H9 (cell line): ENCODE measurements at regions not wholly inside any gene's neighbourhood (a gene's known extent, or its start where the extent isn't known, plus 50 kb on each side); places are given as distances from the start of the nearest gene placed in this dataset.

Experiments used
- DNase-seq: peaks from one replicate; pipeline ENCODE4 v3.0.0-alpha.2; 2017
- H2AFZ ChIP-seq: one replicate; pipeline ENCODE4 v1.6.1; 2013; ENCODE audit warnings: mild to moderate bottlenecking, low read length, control low read depth, moderate library complexity
- H2AK5ac ChIP-seq: 2 replicates; pipeline ENCODE4 v1.6.1; 2013; ENCODE audit warnings: low read length, control low read depth, mixed read lengths; ENCODE audit not compliant: insufficient read length
- H2BK120ac ChIP-seq: one replicate; pipeline ENCODE4 v1.6.1; 2013; ENCODE audit warnings: low read depth, mild to moderate bottlenecking, low read length, control low read depth, inconsistent platforms; ENCODE audit not compliant: poor library complexity, severe bottlenecking
- H2BK12ac ChIP-seq: 2 replicates; pipeline ENCODE4 v1.6.1; 2013; ENCODE audit warnings: low read length, control low read depth, mixed read lengths, low read depth; ENCODE audit not compliant: insufficient read length
- H2BK15ac ChIP-seq: 2 replicates; pipeline ENCODE4 v1.6.1; 2013; ENCODE audit warnings: low read depth, low read length, control low read depth
- H2BK20ac ChIP-seq: one replicate; pipeline ENCODE4 v1.6.1; 2013; ENCODE audit warnings: low read depth, mild to moderate bottlenecking, low read length, control low read depth, inconsistent platforms; ENCODE audit not compliant: poor library complexity, severe bottlenecking
- H2BK5ac ChIP-seq: 2 replicates; pipeline ENCODE4 v1.6.1; 2013; ENCODE audit warnings: low read length, control low read depth, mixed read lengths; ENCODE audit not compliant: insufficient read length
- H3K14ac ChIP-seq: 2 replicates; pipeline ENCODE4 v1.6.1; 2013; ENCODE audit warnings: low read length, control low read depth; ENCODE audit not compliant: insufficient read depth
- H3K18ac ChIP-seq: 2 replicates; pipeline ENCODE4 v1.6.1; 2013; ENCODE audit warnings: low read depth, mild to moderate bottlenecking, mixed read lengths, low read length, control low read depth; ENCODE audit not compliant: insufficient read length
- H3K23ac ChIP-seq: 2 replicates; pipeline ENCODE4 v1.6.1; 2013; ENCODE audit warnings: low read length, control low read depth, mixed read lengths, low read depth; ENCODE audit not compliant: insufficient read length
- H3K23me2 ChIP-seq: 2 replicates; pipeline ENCODE4 v1.6.1; 2013; ENCODE audit warnings: low read depth, mild to moderate bottlenecking, mixed read lengths, low read length, control low read depth; ENCODE audit not compliant: insufficient read length, poor library complexity, severe bottlenecking
- H3K27ac ChIP-seq: 2 replicates; pipeline ENCODE4 v1.5.1; 2013; ENCODE audit warnings: low read length, control low read depth, mixed read lengths, low read depth; ENCODE audit not compliant: insufficient read length
- H3K27me3 ChIP-seq: 2 replicates; pipeline ENCODE4 v1.6.1; 2013; ENCODE audit warnings: low read length, control low read depth, inconsistent platforms; ENCODE audit not compliant: insufficient read depth
- H3K4ac ChIP-seq: 2 replicates; pipeline ENCODE4 v1.6.1; 2013; ENCODE audit warnings: low read depth, mild to moderate bottlenecking, control low read depth, inconsistent platforms, low read length, moderate library complexity
- H3K4me1 ChIP-seq: 2 replicates; pipeline ENCODE4 v1.6.1; 2013; ENCODE audit warnings: low read length, control low read depth, inconsistent platforms; ENCODE audit not compliant: insufficient read depth
- H3K4me2 ChIP-seq: 2 replicates; pipeline ENCODE4 v1.6.1; 2013; ENCODE audit warnings: low read length, control low read depth, mixed read lengths; ENCODE audit not compliant: insufficient read length, insufficient read depth
- H3K56ac ChIP-seq: 2 replicates; pipeline ENCODE4 v1.6.1; 2013; ENCODE audit warnings: low read depth, mild to moderate bottlenecking, mixed read lengths, low read length, control low read depth; ENCODE audit not compliant: insufficient read length
- H3K79me1 ChIP-seq: 2 replicates; pipeline ENCODE4 v1.6.1; 2013; ENCODE audit warnings: low read depth, mild to moderate bottlenecking, moderate library complexity, low read length, control low read depth, inconsistent platforms; ENCODE audit not compliant: insufficient read depth, poor library complexity, severe bottlenecking
- H3K79me2 ChIP-seq: 2 replicates; pipeline ENCODE4 v1.6.1; 2013; ENCODE audit warnings: low read length, control low read depth, inconsistent platforms; ENCODE audit not compliant: insufficient read depth
- H3K9ac ChIP-seq: 2 replicates; pipeline ENCODE4 v1.6.1; 2013; ENCODE audit warnings: low read length, control low read depth, mixed read lengths; ENCODE audit not compliant: insufficient read length; ENCODE audit errors: extremely low read depth
- H3K9me3 ChIP-seq: one replicate; pipeline ENCODE4 v1.6.1; 2013; ENCODE audit warnings: low read depth, low read length, inconsistent platforms; ENCODE audit not compliant: control insufficient read depth
- H3T11ph ChIP-seq: one replicate; pipeline ENCODE4 v1.6.1; 2013; ENCODE audit warnings: mild to moderate bottlenecking, low read length, control low read depth, inconsistent platforms
- H4K20me1 ChIP-seq: one replicate; pipeline ENCODE4 v1.6.1; 2013; ENCODE audit not compliant: control insufficient read depth, insufficient read length, insufficient read depth
- H4K5ac ChIP-seq: 2 replicates; pipeline ENCODE4 v1.6.1; 2013; ENCODE audit warnings: low read depth, mild to moderate bottlenecking, mixed read lengths, low read length, control low read depth; ENCODE audit not compliant: insufficient read length
- H4K8ac ChIP-seq: replicated peaks from 2 replicates; pipeline ENCODE4 v1.6.1; 2013; ENCODE audit warnings: low read length, control low read depth, mixed read lengths, low read depth; ENCODE audit not compliant: insufficient read length
- H4K91ac ChIP-seq: 2 replicates; pipeline ENCODE4 v1.6.1; 2013; ENCODE audit warnings: low read depth, mild to moderate bottlenecking, moderate library complexity, mixed read lengths, low read length, control low read depth; ENCODE audit not compliant: insufficient read length
- H3K27ac Mint-ChIP-seq, 3 experiments: 2 replicates in 2 of 3; 3 replicates in 1 of 3; pipeline ENCODE4 v1.8.0; 2020 to 2021; ENCODE audit warnings: mixed read lengths in 3 of 3, mild to moderate bottlenecking in 1 of 3, moderate library complexity in 1 of 3
- H3K27me3 Mint-ChIP-seq: 2 replicates; pipeline ENCODE4 v1.8.0; 2021; ENCODE audit warnings: low read depth, mild to moderate bottlenecking, moderate library complexity, mixed read lengths
- H3K36me3 Mint-ChIP-seq, 3 experiments: 2 replicates in 2 of 3; 3 replicates in 1 of 3; pipeline ENCODE4 v1.8.0; 2020 to 2021; ENCODE audit warnings: low read depth in 3 of 3, mixed read lengths in 3 of 3; ENCODE audit not compliant: insufficient read depth in 1 of 3
- H3K4me1 Mint-ChIP-seq, 2 experiments: 2 replicates each; pipeline ENCODE4 v1.8.0; 2020; ENCODE audit warnings: mixed read lengths in 2 of 2
- H3K4me3 Mint-ChIP-seq, 2 experiments: 2 replicates in 1 of 2; 3 replicates in 1 of 2; pipeline ENCODE4 v1.8.0; 2020 to 2021; ENCODE audit warnings: mild to moderate bottlenecking in 2 of 2, mixed read lengths in 2 of 2, moderate library complexity in 1 of 2
- H3K9me3 Mint-ChIP-seq, 2 experiments: 2 replicates in 1 of 2; 3 replicates in 1 of 2; pipeline ENCODE4 v1.8.0; 2020; ENCODE audit warnings: mild to moderate bottlenecking in 2 of 2, mixed read lengths in 2 of 2, moderate library complexity in 1 of 2
- CTCF ChIP-seq: fragments of 200-600 bp; sonication (generic); conservative IDR thresholded peaks from 3 replicates; pipeline ENCODE4 v1.8.0; 2021; ENCODE audit warnings: antibody characterized with exemption, mild to moderate bottlenecking
- WGBS: extraction: QIAGEN DNeasy Blood & Tissue Kit; methylation state at CpG from one replicate; pipeline ENCODE4 v1.1.7; 2013; ENCODE audit warnings: missing lambda C conversion rate, low lambda C conversion rate, mixed read lengths; ENCODE audit not compliant: insufficient read length; ENCODE audit errors: extremely low coverage; 5-methylcytosine and 5-hydroxymethylcytosine counted together

DNA sequence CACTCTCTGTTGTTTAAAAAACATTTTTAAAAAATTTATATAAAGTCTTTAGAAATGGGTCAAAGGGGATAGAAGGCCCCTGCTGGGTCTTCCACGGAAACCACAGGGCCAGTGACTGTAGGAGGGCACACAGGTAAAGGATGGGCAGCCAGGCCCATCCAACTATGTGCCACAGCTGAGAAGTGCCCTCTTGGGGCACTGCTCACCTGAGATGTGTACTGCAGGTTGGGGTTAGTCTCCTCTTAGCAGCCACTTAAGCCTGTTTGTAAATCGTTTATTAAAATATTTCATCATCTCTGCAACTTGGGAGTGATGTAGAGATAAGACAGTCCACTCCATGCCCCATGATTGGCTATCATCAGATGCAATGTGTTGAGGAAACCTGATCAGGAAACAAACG, 222.4 kb downstream of the DIRAS2 start:
- no CpG with 5 or more reads among the region's 3 CpGs for WGBS
- no peak overlapping the region for H3K4me2 ChIP-seq
- no peak for DNase-seq
- Mint-ChIP-seq H3K4me3 (no peak overlapping the region), H3K27me3 (no peaks in the 10 kb centered on the region), H3K27ac (no peak overlapping the region), H3K4me1 (peaks cover 14 to 25% of the 10 kb centered on the region in 2 experiments), H3K9me3 (no peaks in the 10 kb centered on the region), H3K36me3 (no peaks in the 10 kb centered on the region)
- H2BK12ac ChIP-seq = no peak overlapping the region
- H3K79me1 ChIP-seq = no peaks in the 10 kb centered on the region
- no peak overlapping the region for H3K18ac ChIP-seq
- no peaks in the 10 kb centered on the region for H4K20me1 ChIP-seq
- H3K23ac ChIP-seq = no peak overlapping the region
- no peak overlapping the region for H3K14ac ChIP-seq
- H3K27me3 ChIP-seq = no peaks in the 10 kb centered on the region
- H3K27ac ChIP-seq = no peak overlapping the region
- no peak overlapping the region for H2AK5ac ChIP-seq
- H2BK5ac ChIP-seq = no peak overlapping the region
- H2BK20ac ChIP-seq = no peak overlapping the region
- no peaks in the 10 kb centered on the region for H3K23me2 ChIP-seq
- TF ChIP-seq CTCF = no peak
- no peak overlapping the region for H2AFZ ChIP-seq
- no peak overlapping the region for H4K91ac ChIP-seq
- no peak overlapping the region for H4K8ac ChIP-seq
- H3K9me3 ChIP-seq = no peaks in the 10 kb centered on the region
- H3K4me1 ChIP-seq = no peaks in the 10 kb centered on the region; the same call in 1 of the 2 replicates
- no peak overlapping the region for H3T11ph ChIP-seq
- no peak overlapping the region for H2BK120ac ChIP-seq
- no peaks in the 10 kb centered on the region for H3K79me2 ChIP-seq
- H3K9ac ChIP-seq = no peak overlapping the region
- no peak overlapping the region for H2BK15ac ChIP-seq
- H3K4ac ChIP-seq = no peak overlapping the region
- no peak overlapping the region for H4K5ac ChIP-seq
- no peak overlapping the region for H3K56ac ChIP-seq
